IPS DF 19.7 (cell line): ENCODE measurements at regions not wholly inside any gene's neighbourhood (a gene's known extent, or its start where the extent isn't known, plus 50 kb on each side); places are given as distances from the start of the nearest gene placed in this dataset.

ENCODE experiments used
- DNase-seq: peaks from one replicate; pipeline ENCODE4 v3.0.0-alpha.2; 2013; ENCODE audit warnings: low read depth, low spot score

GRCh38 chr10:113252650-113253618, 299.9 kb upstream of the HABP2 start:
- DNase-seq: no peak

GRCh38 chr10:113259576-113260226, 293.2 kb upstream of the HABP2 start:
- DNase-seq: no peak

GRCh38 chr10:113261161-113261560, 291.7 kb upstream of the HABP2 start:
- DNase-seq: no peak

GRCh38 chr10:113261611-113262091, 291.2 kb upstream of the HABP2 start:
- DNase-seq: no peak

- DNase-seq: no peak
Measured at GRCh38 chr10:113263056-113263455, 289.8 kb upstream of the HABP2 start.

- DNase-seq: no peak
Measured at GRCh38 chr10:113264333-113265131, 288.3 kb upstream of the HABP2 start.

- no peak for DNase-seq
Measured at GRCh38 chr10:113266147-113266546, 286.7 kb upstream of the HABP2 start.

- DNase-seq: no peak
Measured at GRCh38 chr10:113267619-113268562, 285.0 kb upstream of the HABP2 start.

- DNase-seq: no peak
Measured at GRCh38 chr10:113269333-113269732, 283.5 kb upstream of the HABP2 start.

GRCh38 chr10:113272511-113272910, 280.3 kb upstream of the HABP2 start:
- no peak for DNase-seq

- DNase-seq: no peak
Measured at GRCh38 chr10:113273181-113274163, 279.4 kb upstream of the HABP2 start.

GRCh38 chr10:113274176-113274829, 278.6 kb upstream of the HABP2 start:
- no peak for DNase-seq

GRCh38 chr10:113278221-113278620, 274.6 kb upstream of the HABP2 start:
- DNase-seq: no peak

- no peak for DNase-seq
Measured at GRCh38 chr10:113278664-113279063, 274.2 kb upstream of the HABP2 start.

- no peak for DNase-seq
Measured at GRCh38 chr10:113279262-113279661, 273.6 kb upstream of the HABP2 start.

GRCh38 chr10:113282564-113282963, 270.3 kb upstream of the HABP2 start:
- no peak for DNase-seq

GRCh38 chr10:113283189-113283588, 269.7 kb upstream of the HABP2 start:
- no peak for DNase-seq

- no peak for DNase-seq
Measured at GRCh38 chr10:113284635-113285034, 268.2 kb upstream of the HABP2 start.

- DNase-seq: no peak
Measured at GRCh38 chr10:113285305-113285704, 267.5 kb upstream of the HABP2 start.
